GM12873 (cell line): ENCODE measurements at regions not wholly inside any gene's neighbourhood (a gene's known extent, or its start where the extent isn't known, plus 50 kb on each side); places are given as distances from the start of the nearest gene placed in this dataset.
A peak's percentile ranks its signal among the peaks of the same experiment; 100 is the strongest.

Experiments
- CTCF ChIP-seq: IDR thresholded peaks from 2 replicates; pipeline ENCODE4 v1.5.1; 2012; ENCODE audit warnings: low read depth, mild to moderate bottlenecking, moderate library complexity, low read length, control low read depth; ENCODE audit not compliant: insufficient read depth; ENCODE audit errors: missing control alignments

GRCh38 chr3:127410137-127410488, 122.3 kb upstream of the PRR20G start:
- no peak for TF ChIP-seq CTCF

- TF ChIP-seq CTCF, result no peak
These were observed 121.7 kb upstream of the PRR20G start for GRCh38 chr3:127409421-127410136.

DNA sequence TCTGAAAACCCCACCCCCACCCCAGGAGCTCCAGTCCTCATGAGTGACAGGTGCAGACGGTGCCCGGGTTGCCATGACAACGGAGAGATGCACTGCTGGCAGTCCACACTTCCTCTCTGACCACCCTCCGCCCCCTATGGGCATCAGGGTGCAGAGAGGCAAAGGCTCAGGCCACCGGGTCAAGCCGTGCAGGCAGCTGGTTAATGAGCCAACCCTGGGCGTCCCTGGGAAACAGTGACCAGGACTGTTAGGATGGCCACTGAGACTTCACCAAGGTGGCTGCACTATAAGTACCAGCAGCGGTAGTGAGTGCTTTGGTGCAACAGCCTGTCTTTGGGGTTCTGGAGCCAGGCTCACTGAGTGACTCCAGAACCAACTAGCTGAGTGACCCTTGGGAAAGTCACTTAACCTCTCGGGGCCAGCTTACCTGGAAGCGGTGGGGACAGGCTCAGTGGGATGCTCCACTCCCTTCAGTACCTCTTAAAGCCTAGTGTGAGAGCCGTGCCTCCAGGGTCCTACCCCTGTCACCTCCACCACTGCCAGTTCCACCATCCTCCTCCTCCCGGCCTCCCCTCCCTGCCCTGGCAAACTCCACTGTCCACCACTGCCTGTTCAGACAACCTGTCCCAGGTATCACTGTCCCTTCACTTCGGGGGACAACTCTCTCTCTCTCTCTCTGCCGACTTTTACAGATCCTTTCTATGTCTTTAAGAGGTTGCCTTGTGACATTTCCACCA, 121.0 kb upstream of the PRR20G start:
- no peak for TF ChIP-seq CTCF

DNA sequence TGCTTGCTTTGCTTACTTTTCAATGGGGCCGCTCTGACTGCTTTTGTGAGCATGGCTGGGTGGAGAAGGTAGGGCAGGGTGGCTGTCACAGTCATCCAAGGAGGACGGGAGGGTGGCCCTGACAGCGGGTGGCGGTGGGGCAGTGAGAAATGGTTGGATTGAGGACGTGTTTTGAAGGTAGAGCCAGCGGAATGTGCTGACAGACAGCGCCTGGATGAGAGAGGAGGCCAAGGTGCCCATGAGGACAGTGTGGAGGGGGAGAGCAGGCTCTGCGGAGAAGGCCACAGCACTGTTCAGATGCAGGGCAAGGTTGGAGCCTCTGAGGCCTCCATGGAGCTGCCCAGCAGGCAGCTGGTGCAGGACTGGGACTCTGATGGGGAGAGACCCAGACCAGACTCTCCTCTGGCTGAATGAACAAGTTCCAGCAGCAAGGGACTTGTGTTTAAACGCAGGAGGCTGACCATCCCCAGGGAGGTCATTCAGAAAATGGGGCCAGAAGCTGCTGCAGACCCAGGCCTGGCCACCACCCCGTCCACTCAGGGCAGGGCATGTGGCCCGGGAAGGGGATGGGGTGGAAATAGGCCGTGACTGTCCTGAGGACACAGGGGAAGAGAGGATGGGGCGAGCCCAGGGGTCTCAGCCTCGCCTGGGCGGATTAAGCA, 120.3 kb upstream of the PRR20G start:
- TF ChIP-seq CTCF, result no peak

DNA sequence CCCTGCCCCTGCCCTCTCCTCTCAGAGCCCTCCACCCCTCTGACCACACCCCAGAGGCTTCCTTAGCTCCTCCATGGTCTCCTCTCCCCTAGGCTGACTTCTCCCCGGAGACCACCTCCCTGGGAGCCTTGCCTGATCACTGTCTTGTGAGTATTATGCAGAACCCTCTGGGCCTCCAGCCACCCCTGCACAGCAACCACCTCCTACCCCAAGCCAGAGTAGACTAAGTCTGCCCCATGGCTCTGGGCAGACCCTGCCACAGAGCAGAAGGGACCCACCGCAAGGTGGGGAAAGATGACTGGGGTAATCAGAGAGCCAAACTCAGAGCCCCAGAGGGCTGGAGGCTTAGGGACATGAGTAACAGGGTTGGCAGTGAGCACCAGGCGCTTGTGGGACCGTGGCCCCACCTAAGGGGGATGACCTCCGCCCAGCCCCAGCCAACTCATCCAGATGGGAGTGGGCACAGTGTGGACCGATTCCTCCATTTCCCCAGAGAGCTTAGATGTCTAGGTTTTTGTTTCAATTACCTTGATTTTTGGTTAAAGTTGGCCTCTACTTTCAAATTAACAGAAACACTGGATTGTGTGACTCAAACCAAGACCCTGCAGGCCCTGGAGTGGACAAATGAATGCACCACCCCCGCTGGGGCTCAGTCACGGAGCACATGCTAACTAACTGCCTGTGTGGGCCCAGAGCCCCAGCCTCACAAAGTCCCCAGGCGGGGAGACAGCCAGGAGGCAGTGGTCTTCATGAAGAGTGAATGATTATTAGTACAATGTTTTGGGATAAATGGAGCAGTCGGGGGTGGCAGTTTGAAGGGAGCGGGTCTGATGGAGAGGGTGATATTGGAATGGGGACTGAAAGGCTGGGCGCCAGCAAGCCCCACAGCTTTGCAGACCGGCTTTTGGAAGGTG, 119.4 kb upstream of the PRR20G start:
- no peak for TF ChIP-seq CTCF

DNA sequence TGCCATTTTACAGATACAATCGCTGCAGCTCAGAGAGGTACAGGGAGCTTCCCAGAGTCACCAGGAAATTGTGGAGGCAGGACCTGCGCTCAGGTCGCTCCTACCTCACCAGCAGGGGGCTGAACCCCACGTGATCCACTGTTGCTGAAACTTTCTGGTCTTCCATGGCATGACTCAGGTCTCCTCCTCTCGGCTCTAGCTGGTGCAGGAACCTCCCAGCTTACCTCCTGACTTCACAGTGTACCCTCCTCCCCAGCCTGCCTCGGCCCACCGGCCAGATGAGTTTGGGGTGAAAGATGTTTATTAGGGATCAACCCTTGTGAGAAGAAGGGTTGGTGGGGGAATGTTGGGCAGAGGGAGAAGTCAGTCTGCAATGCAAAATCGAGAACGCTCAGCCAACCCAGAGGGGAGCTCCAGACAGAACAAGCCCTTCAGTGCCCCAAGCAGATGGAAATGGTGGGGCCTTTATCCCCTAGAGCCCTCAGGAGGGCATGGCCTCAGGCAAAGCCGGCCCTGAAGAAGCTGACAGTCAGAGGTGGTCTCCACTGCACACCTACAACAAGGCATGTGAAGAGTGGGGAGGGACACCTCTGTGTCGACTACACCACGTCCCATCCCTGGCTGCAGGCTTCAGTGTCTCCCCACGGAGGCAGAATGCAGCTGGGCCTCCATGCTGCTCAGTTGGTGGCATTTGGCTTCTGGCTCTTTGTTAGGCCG, 118.6 kb upstream of the PRR20G start:
- peak; percentile 61 for TF ChIP-seq CTCF
